PC-3 (cell line): ENCODE measurements at regions not wholly inside any gene's neighbourhood (a gene's known extent, or its start where the extent isn't known, plus 50 kb on each side); places are given as distances from the start of the nearest gene placed in this dataset.

Experiments
- ATAC-seq: fragments of 200-7000 bp; cut with Tn5 transposase; 2 replicates; pipeline ENCODE4 v1.9.1; 2020; ENCODE audit warnings: mild to moderate bottlenecking, moderate library complexity
- BruUV-seq: library from RNA; stranded (reverse); fragments of 400-500 nt; replicated peaks from 2 replicates; lab custom pipeline; 2021; lab: Mats Ljungman, UMichigan
- CTCF ChIA-PET: fragments of 300-600 bp; sonication (Branson Sonifier 250); formaldehyde crosslinking; loops from one replicate; lab custom pipeline; 2022; ENCODE audit warnings: antibody characterized with exemption; lab: Charles Lee
- POLR2A ChIA-PET: fragments of 300-600 bp; sonication (Branson Sonifier 250); formaldehyde crosslinking; loops from one replicate; lab custom pipeline; 2022; ENCODE audit warnings: antibody characterized with exemption; ENCODE audit not compliant: unreplicated experiment; lab: Charles Lee
- DNase-seq: peaks from one replicate; pipeline ENCODE4 v3.0.0-alpha.2; 2015
- H2AFZ ChIP-seq: fragments of 300-600 bp; sonication (generic); 2 replicates; pipeline ENCODE4 v1.6.0; 2016; ENCODE audit warnings: antibody characterized with exemption, low read length
- H3F3A ChIP-seq: fragments of 300-600 bp; sonication (generic); one replicate; pipeline ENCODE4 v1.6.0; 2017; ENCODE audit warnings: antibody characterized with exemption, low read length, control low read depth, mild to moderate bottlenecking; ENCODE audit not compliant: unreplicated experiment
- H3K27ac ChIP-seq: fragments of 300-600 bp; sonication (generic); 2 replicates; pipeline ENCODE4 v1.5.1; 2016; ENCODE audit warnings: mild to moderate bottlenecking, low read length
- H3K27me3 ChIP-seq: fragments of 300-600 bp; sonication (generic); 2 replicates; pipeline ENCODE4 v1.6.1; 2016; ENCODE audit warnings: low read length, mixed read lengths
- H3K36me3 ChIP-seq: fragments of 300-600 bp; sonication (generic); 2 replicates; pipeline ENCODE4 v1.6.1; 2016; ENCODE audit warnings: low read depth, mixed run types, low read length, mixed read lengths
- H3K4me1 ChIP-seq: fragments of 300-600 bp; sonication (generic); 2 replicates; pipeline ENCODE4 v1.5.1; 2016; ENCODE audit warnings: low read length; ENCODE audit not compliant: insufficient read depth
- H3K4me2 ChIP-seq: fragments of 300-600 bp; sonication (generic); 2 replicates; pipeline ENCODE4 v1.6.0; 2016; ENCODE audit warnings: low read length
- H3K4me3 ChIP-seq: fragments of 300-600 bp; sonication (generic); 2 replicates; pipeline ENCODE4 v1.5.1; 2016; ENCODE audit warnings: mild to moderate bottlenecking, low read length, mixed read lengths
- H3K79me2 ChIP-seq: fragments of 300-600 bp; sonication (generic); 2 replicates; pipeline ENCODE4 v1.6.1; 2017; ENCODE audit warnings: low read length, mixed read lengths
- H3K9ac ChIP-seq: fragments of 300-600 bp; sonication (generic); 2 replicates; pipeline ENCODE4 v1.6.0; 2016; ENCODE audit warnings: mild to moderate bottlenecking, low read length
- H3K9me2 ChIP-seq: fragments of 300-600 bp; sonication (generic); replicated peaks from 2 replicates; pipeline ENCODE4 v1.6.1; 2016; ENCODE audit warnings: mixed run types, low read length, mixed read lengths
- H3K9me3 ChIP-seq: fragments of 300-600 bp; sonication (generic); 2 replicates; pipeline ENCODE4 v1.6.1; 2016; ENCODE audit warnings: low read length, mixed read lengths
- H4K20me1 ChIP-seq: fragments of 300-600 bp; sonication (generic); 2 replicates; pipeline ENCODE4 v1.6.1; 2016; ENCODE audit warnings: low read length, mixed read lengths
- CTCF ChIP-seq: fragments of 300-600 bp; sonication (generic); conservative IDR thresholded peaks from 2 replicates; pipeline ENCODE4 v1.5.1; 2017; ENCODE audit warnings: antibody characterized with exemption, low read depth, mild to moderate bottlenecking, low read length
- EZH2 ChIP-seq: fragments of 300-600 bp; sonication (generic); IDR thresholded peaks from one replicate; pipeline ENCODE4 v1.6.1; 2017; ENCODE audit warnings: antibody characterized with exemption, mild to moderate bottlenecking, low read length; ENCODE audit not compliant: unreplicated experiment
- EZH2phosphoT487 ChIP-seq: fragments of 300-600 bp; sonication (generic); IDR thresholded peaks from 2 replicates; pipeline ENCODE4 v1.6.1; 2018; ENCODE audit warnings: mild to moderate bottlenecking, antibody characterized with exemption, low read length, borderline replicate concordance
- intact Hi-C: fragments of 100-400 bp; cut with micrococcal nuclease; formaldehyde crosslinking; loops from 2 replicates; pipeline ENCODE4 v1.9.0; 2023

GRCh38 chr4:41822325-41822724 lies 73.8 kb upstream of the PHOX2B start:
- Histone ChIP-seq H3K4me1 (no peaks in the 10 kb centered on the region), H3K9ac (no peak overlapping the region), H3K9me2 (no peaks in the 10 kb centered on the region), H3K27ac (no peak overlapping the region), H3K4me2 (no peak overlapping the region), H3K36me3 (no peaks in the 10 kb centered on the region), H3K9me3 (no peaks in the 10 kb centered on the region), H2AFZ (no peak overlapping the region), H4K20me1 (no peaks in the 10 kb centered on the region), H3F3A (no peaks in the 10 kb centered on the region), H3K27me3 (peaks cover 37% of the 10 kb centered on the region), H3K4me3 (no peak overlapping the region), H3K79me2 (no peaks in the 10 kb centered on the region)
- TF ChIP-seq EZH2phosphoT487, result no peak
- no peak for TF ChIP-seq EZH2
- no peak for TF ChIP-seq CTCF
- intact Hi-C loops, result no loop called here
- ChIA-PET CTCF (no interaction called here), POLR2A (no interaction called here)
- no peak for DNase-seq
- BruUV-seq, result no TSS peak
- ATAC-seq, result no peak

GRCh38 chr4:41820473-41820872 lies 71.9 kb upstream of the PHOX2B start:
- H2AFZ ChIP-seq, result no peak overlapping the region
- intact Hi-C loops, result no loop called here
- H3K9ac ChIP-seq, result no peak overlapping the region
- DNase-seq (no peak), ATAC-seq (no peak)
- H3K4me2 ChIP-seq, result no peak overlapping the region
- H3K9me2 ChIP-seq, result no peaks in the 10 kb centered on the region
- BruUV-seq, result no TSS peak
- H3K4me3 ChIP-seq, result no peak overlapping the region
- ChIA-PET CTCF (no interaction called here), POLR2A (no interaction called here)
- H3K27me3 ChIP-seq, result peaks cover 55% of the 10 kb centered on the region
- no peaks in the 10 kb centered on the region for H4K20me1 ChIP-seq
- TF ChIP-seq EZH2 (no peak), CTCF (no peak), EZH2phosphoT487 (no peak)
- H3K9me3 ChIP-seq, result no peaks in the 10 kb centered on the region
- no peaks in the 10 kb centered on the region for H3K4me1 ChIP-seq
- no peak overlapping the region for H3K27ac ChIP-seq
- no peaks in the 10 kb centered on the region for H3K36me3 ChIP-seq
- no peaks in the 10 kb centered on the region for H3F3A ChIP-seq
- no peaks in the 10 kb centered on the region for H3K79me2 ChIP-seq

GRCh38 chr4:41819621-41820020 lies 71.1 kb upstream of the PHOX2B start:
- Histone ChIP-seq H3K27ac (no peak overlapping the region), H3K27me3 (peaks cover 50% of the 10 kb centered on the region), H4K20me1 (no peaks in the 10 kb centered on the region), H3K9me3 (no peaks in the 10 kb centered on the region), H3K9me2 (no peaks in the 10 kb centered on the region), H3K4me2 (no peak overlapping the region), H2AFZ (no peak overlapping the region), H3K9ac (no peak overlapping the region), H3K4me1 (no peaks in the 10 kb centered on the region), H3K36me3 (no peaks in the 10 kb centered on the region), H3F3A (no peaks in the 10 kb centered on the region), H3K4me3 (no peak overlapping the region), H3K79me2 (no peaks in the 10 kb centered on the region)
- TF ChIP-seq CTCF, result no peak
- no peak for TF ChIP-seq EZH2phosphoT487
- no peak for TF ChIP-seq EZH2
- ChIA-PET POLR2A (no interaction called here), CTCF (no interaction called here)
- DNase-seq, result no peak
- BruUV-seq, result no TSS peak
- intact Hi-C loops, result no loop called here
- ATAC-seq, result no peak
